Breast epithelium (tissue), 4 donors: ENCODE measurements at regions not wholly inside any gene's neighbourhood (a gene's known extent, or its start where the extent isn't known, plus 50 kb on each side); places are given as distances from the start of the nearest gene placed in this dataset.
"Not testable (repeated sequence)": the region's sequence is repeated elsewhere in the genome, so short reads cannot be mapped to it uniquely, and the experiment has no call there.

Source experiments
- DNase-seq, 2 donors: peaks; one replicate each; pipeline ENCODE4 v3.0.0-alpha.2; 2019; ENCODE audit warnings: low spot score in 2 of 2
- H3K27ac ChIP-seq, 2 donors: fragments of 200-600 bp; sonication (generic) in 1 of 2; one replicate each; pipeline ENCODE4 v1.5.1; 2016 to 2019; ENCODE audit warnings: mild to moderate bottlenecking in 1 of 2
- H3K27me3 ChIP-seq, 2 donors: fragments of 200-600 bp; sonication (generic) in 1 of 2; one replicate each; pipeline versions ENCODE4 v1.5.1 to v1.6.0; 2017 to 2019; ENCODE audit warnings: control low read depth in 1 of 2, mild to moderate bottlenecking in 1 of 2
- H3K36me3 ChIP-seq: fragments of 200-600 bp; one replicate; pipeline ENCODE4 v1.5.1; 2019
- H3K4me1 ChIP-seq, 2 donors: fragments of 200-600 bp; sonication (generic); one replicate each; pipeline ENCODE4 v1.5.1; 2016 to 2019; ENCODE audit warnings: control low read depth in 1 of 2
- H3K4me3 ChIP-seq, 3 donors: fragments of 200-600 bp; sonication (generic); 1 replicate in 2 of 3; 2 replicates in 1 of 3; pipeline ENCODE4 v1.5.1; 2016 to 2019; ENCODE audit warnings: mild to moderate bottlenecking in 3 of 3, moderate library complexity in 2 of 3
- H3K9me3 ChIP-seq, 2 donors: fragments of 200-600 bp; sonication (generic) in 1 of 2; one replicate each; pipeline ENCODE4 v1.5.1; 2016 to 2019; ENCODE audit warnings: control low read depth in 1 of 2
- POLR2A ChIP-seq: fragments of 450-650 bp; IDR thresholded peaks from one replicate; pipeline ENCODE4 v1.6.1; 2016; ENCODE audit warnings: antibody characterized with exemption, mild to moderate bottlenecking, moderate library complexity
- POLR2AphosphoS5 ChIP-seq, 3 donors: sonication (generic); formaldehyde crosslinking; IDR thresholded peaks; one replicate each; pipeline ENCODE4 v1.6.1; 2017; ENCODE audit warnings: antibody characterized with exemption in 3 of 3
- intact Hi-C: fragments of 100-400 bp; cut with DNase I; formaldehyde crosslinking; loops from one replicate; pipeline ENCODE4 v1.15.1; 2023; ENCODE audit warnings: low total_unique reads
- TF ChIP-seq, protein P1 (sequence below), 3 donors: fragments of 450-650 bp; IDR thresholded peaks; one replicate each; pipeline ENCODE4 v1.5.1; 2016 to 2017; ENCODE audit warnings: antibody characterized with exemption in 3 of 3, mild to moderate bottlenecking in 3 of 3, moderate library complexity in 3 of 3

DNA sequence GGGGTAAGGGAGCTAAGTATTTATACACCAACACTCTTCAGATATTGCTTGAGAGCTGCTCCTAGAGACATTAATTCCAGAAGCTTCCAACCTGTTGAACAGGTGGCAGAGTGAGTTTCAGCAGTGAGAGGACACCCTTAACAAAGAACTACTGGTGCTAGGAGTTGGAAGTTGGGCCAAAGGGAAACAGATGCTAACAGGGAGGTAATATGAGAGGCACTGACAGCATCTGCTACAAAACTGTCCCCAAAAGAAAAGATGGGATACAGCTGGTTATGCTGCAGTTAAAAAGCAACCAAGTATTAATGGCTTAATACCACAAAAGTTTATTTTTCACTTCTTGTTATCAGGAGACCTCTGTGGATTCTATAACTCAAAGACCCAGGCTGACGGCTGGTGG lies 104.5 kb upstream of the SATB1 start:
- Histone ChIP-seq H3K4me3 (no peak overlapping the region), H3K4me1 (no peaks in the 10 kb centered on the region), H3K9me3 (no peaks in the 10 kb centered on the region), H3K36me3 (no peaks in the 10 kb centered on the region), H3K27me3 (no peaks in the 10 kb centered on the region), H3K27ac (no peak overlapping the region)
- no peak for TF ChIP-seq POLR2A
- TF ChIP-seq, protein P1, sequence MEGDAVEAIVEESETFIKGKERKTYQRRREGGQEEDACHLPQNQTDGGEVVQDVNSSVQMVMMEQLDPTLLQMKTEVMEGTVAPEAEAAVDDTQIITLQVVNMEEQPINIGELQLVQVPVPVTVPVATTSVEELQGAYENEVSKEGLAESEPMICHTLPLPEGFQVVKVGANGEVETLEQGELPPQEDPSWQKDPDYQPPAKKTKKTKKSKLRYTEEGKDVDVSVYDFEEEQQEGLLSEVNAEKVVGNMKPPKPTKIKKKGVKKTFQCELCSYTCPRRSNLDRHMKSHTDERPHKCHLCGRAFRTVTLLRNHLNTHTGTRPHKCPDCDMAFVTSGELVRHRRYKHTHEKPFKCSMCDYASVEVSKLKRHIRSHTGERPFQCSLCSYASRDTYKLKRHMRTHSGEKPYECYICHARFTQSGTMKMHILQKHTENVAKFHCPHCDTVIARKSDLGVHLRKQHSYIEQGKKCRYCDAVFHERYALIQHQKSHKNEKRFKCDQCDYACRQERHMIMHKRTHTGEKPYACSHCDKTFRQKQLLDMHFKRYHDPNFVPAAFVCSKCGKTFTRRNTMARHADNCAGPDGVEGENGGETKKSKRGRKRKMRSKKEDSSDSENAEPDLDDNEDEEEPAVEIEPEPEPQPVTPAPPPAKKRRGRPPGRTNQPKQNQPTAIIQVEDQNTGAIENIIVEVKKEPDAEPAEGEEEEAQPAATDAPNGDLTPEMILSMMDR (IDR thresholded peaks at IDR 0.05), result no peak
- intact Hi-C loops, result loop anchor here (5.0 to 10.0 kb wide), 2 partner anchors 77 to 875 kb away; no protein-coding TSS in a partner anchor
- DNase-seq, result no peak

DNA sequence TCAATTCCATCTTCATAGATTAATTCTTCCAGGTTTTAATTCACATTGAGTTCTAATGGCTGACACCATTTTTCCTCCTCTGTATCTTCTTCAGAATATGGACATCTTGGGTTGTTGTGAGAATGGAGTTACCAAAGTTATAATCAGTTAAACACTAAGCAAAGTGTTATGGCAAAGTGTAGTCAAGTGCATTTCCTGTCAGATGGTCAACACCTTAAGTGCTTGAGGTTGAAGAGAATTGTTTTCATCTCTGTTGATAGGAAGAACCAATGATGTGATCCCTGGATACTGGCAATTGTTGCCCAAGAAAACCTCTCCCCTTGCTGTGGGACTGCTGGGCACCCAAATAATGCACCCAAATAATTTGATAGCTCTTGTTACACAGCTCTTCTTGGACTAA lies 102.6 kb upstream of the SATB1 start:
- no peak for TF ChIP-seq POLR2AphosphoS5 (IDR thresholded peaks at IDR 0.05)
- TF ChIP-seq, protein P1 (IDR thresholded peaks at IDR 0.05), result no peak
- TF ChIP-seq POLR2A, result no peak
- no peak for DNase-seq
- Histone ChIP-seq H3K36me3 (no peaks in the 10 kb centered on the region), H3K4me3 (no peak overlapping the region), H3K27ac (no peak overlapping the region), H3K9me3 (no peaks in the 10 kb centered on the region), H3K27me3 (no peaks in the 10 kb centered on the region), H3K4me1 (no peaks in the 10 kb centered on the region)
- intact Hi-C loops, result loop anchor here (5.0 to 10.0 kb wide), 2 partner anchors 75 to 873 kb away; no protein-coding TSS in a partner anchor

DNA sequence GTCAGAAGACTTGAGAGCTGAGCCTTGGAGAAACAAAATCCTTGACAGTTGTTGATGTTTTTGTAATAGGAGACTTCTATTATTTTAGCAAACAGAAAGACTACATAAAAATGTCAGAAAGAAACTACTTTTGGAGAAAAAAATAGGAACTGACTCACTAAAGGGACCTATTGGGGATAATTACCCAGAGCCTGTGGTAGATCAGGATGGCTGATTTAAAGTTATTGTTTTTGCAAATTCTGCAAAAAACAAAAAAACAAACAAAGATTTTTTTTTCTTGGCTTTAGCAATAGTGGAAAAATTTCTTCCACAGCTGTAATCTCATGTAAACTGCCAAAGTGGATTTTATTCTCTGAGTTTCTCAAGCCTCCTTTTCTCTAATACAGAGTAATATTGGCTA lies 101.5 kb upstream of the SATB1 start:
- Histone ChIP-seq H3K4me3 (no peak overlapping the region), H3K36me3 (no peaks in the 10 kb centered on the region), H3K27ac (no peak overlapping the region), H3K4me1 (no peaks in the 10 kb centered on the region), H3K27me3 (no peaks in the 10 kb centered on the region), H3K9me3 (no peaks in the 10 kb centered on the region)
- no peak for TF ChIP-seq POLR2AphosphoS5 (IDR thresholded peaks at IDR 0.05)
- TF ChIP-seq, protein P1 (IDR thresholded peaks at IDR 0.05), result no peak
- TF ChIP-seq POLR2A, result no peak
- DNase-seq, result no peak
- intact Hi-C loops, result loop anchor here (5.0 to 10.0 kb wide), 2 partner anchors 74 to 872 kb away; no protein-coding TSS in a partner anchor

DNA sequence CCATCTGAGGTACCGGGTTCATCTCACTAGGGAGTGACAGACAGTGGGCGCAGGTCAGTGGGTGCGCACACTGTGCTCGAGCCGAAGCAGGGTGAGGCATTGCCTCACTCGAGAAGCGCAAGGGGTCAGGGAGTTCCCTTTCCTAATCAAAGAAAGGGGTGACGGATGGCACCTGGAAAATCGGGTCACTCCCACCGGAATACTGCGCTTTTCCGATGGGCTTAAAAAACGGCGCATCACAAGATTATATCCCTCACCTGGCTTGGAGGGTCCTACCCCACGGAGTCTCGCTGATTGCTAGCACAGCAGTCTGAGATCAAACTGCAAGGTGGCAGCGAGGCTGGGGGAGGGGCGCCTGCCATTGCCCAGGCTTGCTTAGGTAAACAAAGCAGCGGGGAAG lies 91.0 kb upstream of the SATB1 start:
- DNase-seq, intact Hi-C loops, H3K4me1 ChIP-seq, H3K27me3 ChIP-seq, H3K4me3 ChIP-seq, H3K36me3 ChIP-seq, H3K9me3 ChIP-seq, H3K27ac ChIP-seq: not testable (repeated sequence)

DNA sequence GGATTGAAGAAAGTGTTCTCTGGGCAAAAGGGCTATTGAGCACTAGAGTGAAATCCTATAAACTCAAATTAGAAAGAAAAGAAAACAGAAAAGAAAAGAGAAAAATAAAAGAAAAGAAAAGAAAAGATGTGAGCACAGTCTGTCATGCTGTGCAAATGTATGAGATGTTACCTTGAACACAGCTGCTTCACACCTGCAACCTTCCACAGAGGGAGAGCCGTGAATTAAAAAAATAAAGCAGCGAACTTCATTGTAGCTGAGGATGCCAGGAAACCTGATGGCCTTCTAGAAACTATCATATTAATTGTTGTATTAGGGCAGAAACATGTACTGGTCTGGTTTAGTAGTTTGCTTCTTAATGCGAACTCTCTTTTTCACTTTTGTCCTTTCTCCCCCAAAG lies 88.0 kb upstream of the SATB1 start:
- TF ChIP-seq POLR2A, result no peak
- TF ChIP-seq POLR2AphosphoS5 (IDR thresholded peaks at IDR 0.05), result no peak
- TF ChIP-seq, protein P1 (IDR thresholded peaks at IDR 0.05), result no peak

DNA sequence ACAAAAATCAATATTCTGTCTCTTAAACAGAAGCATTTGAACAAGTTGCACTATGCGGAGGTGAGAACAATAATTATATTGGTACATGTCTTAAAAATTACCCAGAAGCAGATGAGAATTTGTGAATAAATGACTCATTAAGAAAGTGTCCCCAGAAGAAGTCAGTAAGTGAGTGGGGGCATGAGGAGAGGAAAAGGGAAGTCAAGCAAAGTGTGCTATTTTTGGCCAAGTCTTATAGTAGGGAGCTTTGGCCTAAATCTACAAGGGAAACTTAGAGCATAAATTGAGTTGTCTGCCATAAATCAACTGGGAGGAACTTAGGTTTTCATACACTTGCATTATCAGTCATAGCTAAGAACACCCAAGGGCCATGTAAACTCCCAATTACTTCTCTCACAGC lies 86.9 kb upstream of the SATB1 start:
- no peaks in the 10 kb centered on the region for H3K4me1 ChIP-seq
- TF ChIP-seq, protein P1 (IDR thresholded peaks at IDR 0.05), result no peak
- TF ChIP-seq POLR2A (no peak), POLR2AphosphoS5 (IDR thresholded peaks at IDR 0.05) (no peak)
- no peak overlapping the region for H3K4me3 ChIP-seq
- DNase-seq, result no peak
- no peaks in the 10 kb centered on the region for H3K36me3 ChIP-seq
- H3K27ac ChIP-seq, result no peak overlapping the region
- H3K27me3 ChIP-seq, result no peaks in the 10 kb centered on the region
- no peaks in the 10 kb centered on the region for H3K9me3 ChIP-seq
- intact Hi-C loops, result no loop called here

More for the DNA sequence above, 88.0 kb upstream of the SATB1 start:
- no peaks in the 10 kb centered on the region for H3K27me3 ChIP-seq
- H3K36me3 ChIP-seq, result no peaks in the 10 kb centered on the region
- DNase-seq, result no peak
- H3K27ac ChIP-seq, result no peak overlapping the region
- H3K4me3 ChIP-seq, result no peak overlapping the region
- intact Hi-C loops, result no loop called here
- no peaks in the 10 kb centered on the region for H3K4me1 ChIP-seq
- H3K9me3 ChIP-seq, result no peaks in the 10 kb centered on the region
